ENCODE measurements at regions not wholly inside any gene's neighbourhood (a gene's known extent, or its start where the extent isn't known, plus 50 kb on each side); places are given as distances from the start of the nearest gene placed in this dataset.
"Not testable (repeated sequence)": the region's sequence is repeated elsewhere in the genome, so short reads cannot be mapped to it uniquely, and the experiment has no call there.

- not testable (repeated sequence) for H3K4me1 ChIP-seq (ENCODE audit: insufficient read depth, low read length, poor library complexity, severe bottlenecking); H3K36me3 ChIP-seq (ENCODE audit: insufficient read depth, low read length); H3K4me3 ChIP-seq (ENCODE audit: low read length, poor library complexity, severe bottlenecking); H3K4me2 ChIP-seq (ENCODE audit: low read depth, low read length, poor library complexity, severe bottlenecking); H3K9ac ChIP-seq (ENCODE audit: low read depth, low read length, poor library complexity, severe bottlenecking); H4K20me1 ChIP-seq (ENCODE audit: insufficient read depth, low read length, poor library complexity, severe bottlenecking); H3K9me2 ChIP-seq (replicated peaks; ENCODE audit: low read depth, low read length); H3K9me3 ChIP-seq (ENCODE audit: insufficient read depth, low read depth, low read length); H2AFZ ChIP-seq (ENCODE audit: low read length); H3K27me3 ChIP-seq (ENCODE audit: insufficient read depth, low read length, poor library complexity, severe bottlenecking); H3F3A ChIP-seq (ENCODE audit: low read depth); H3K79me2 ChIP-seq (ENCODE audit: insufficient read depth, low read length)
These were observed 674.4 kb downstream of the UQCRFS1 start for GRCh38 chr19:28538579-28538978.

GRCh38 chr19:28537896-28538295 is 675.1 kb downstream of the UQCRFS1 start:
- no peaks in the 10 kb centered on the region for H3K4me1 ChIP-seq (ENCODE audit: insufficient read depth, low read length, poor library complexity, severe bottlenecking)
- H3K79me2 ChIP-seq (ENCODE audit: insufficient read depth, low read length): no peaks in the 10 kb centered on the region
- H4K20me1 ChIP-seq (ENCODE audit: insufficient read depth, low read length, poor library complexity, severe bottlenecking): no peaks in the 10 kb centered on the region
- no peak overlapping the region for H3K4me3 ChIP-seq (ENCODE audit: low read length, poor library complexity, severe bottlenecking)
- no peak overlapping the region for H2AFZ ChIP-seq (ENCODE audit: low read length)
- no peaks in the 10 kb centered on the region for H3K9me2 ChIP-seq (replicated peaks; ENCODE audit: low read depth, low read length)
- no peaks in the 10 kb centered on the region for H3K27me3 ChIP-seq (ENCODE audit: insufficient read depth, low read length, poor library complexity, severe bottlenecking)
- H3K4me2 ChIP-seq (ENCODE audit: low read depth, low read length, poor library complexity, severe bottlenecking): no peak overlapping the region
- no peaks in the 10 kb centered on the region for H3K9me3 ChIP-seq (ENCODE audit: insufficient read depth, low read depth, low read length)
- no peaks in the 10 kb centered on the region for H3F3A ChIP-seq (ENCODE audit: low read depth)
- H3K9ac ChIP-seq (ENCODE audit: low read depth, low read length, poor library complexity, severe bottlenecking): no peak overlapping the region
- no peaks in the 10 kb centered on the region for H3K36me3 ChIP-seq (ENCODE audit: insufficient read depth, low read length)
- TF ChIP-seq EZH2phosphoT487 (IDR thresholded peaks at IDR 0.05; ENCODE audit: borderline replicate concordance): no peak
- TF ChIP-seq CTCF (conservative IDR thresholded peaks at IDR 0.05; ENCODE audit: low read length): no peak

DNA sequence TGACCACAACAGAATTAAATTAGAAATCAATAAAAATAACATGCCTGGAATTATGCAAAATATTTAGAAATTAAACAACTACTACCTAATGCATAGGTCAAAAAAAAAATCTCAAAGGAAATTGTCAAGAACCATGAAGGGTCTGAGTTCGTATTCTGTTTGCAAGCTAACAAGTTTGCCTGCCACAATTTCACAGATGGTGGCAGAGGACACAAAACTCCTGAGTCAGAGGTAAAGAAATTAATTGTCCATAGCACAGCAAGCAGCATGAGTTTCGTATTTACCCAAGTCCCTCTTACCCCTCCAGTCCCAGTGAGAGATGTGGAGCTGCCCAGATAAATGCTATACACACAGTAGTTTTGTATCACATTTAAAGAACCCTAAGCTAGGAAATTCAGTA is 675.9 kb downstream of the UQCRFS1 start:
- H3K9me2 ChIP-seq (replicated peaks; ENCODE audit: low read depth, low read length): no peaks in the 10 kb centered on the region
- no peak overlapping the region for H3K4me3 ChIP-seq (ENCODE audit: low read length, poor library complexity, severe bottlenecking)
- no peak overlapping the region for H3K9ac ChIP-seq (ENCODE audit: low read depth, low read length, poor library complexity, severe bottlenecking)
- H3K9me3 ChIP-seq (ENCODE audit: insufficient read depth, low read depth, low read length): no peaks in the 10 kb centered on the region
- TF ChIP-seq CTCF (conservative IDR thresholded peaks at IDR 0.05; ENCODE audit: low read length): no peak
- no peak for TF ChIP-seq EZH2phosphoT487 (IDR thresholded peaks at IDR 0.05; ENCODE audit: borderline replicate concordance)
- no peaks in the 10 kb centered on the region for H3F3A ChIP-seq (ENCODE audit: low read depth)
- no peaks in the 10 kb centered on the region for H3K36me3 ChIP-seq (ENCODE audit: insufficient read depth, low read length)
- H3K79me2 ChIP-seq (ENCODE audit: insufficient read depth, low read length): no peaks in the 10 kb centered on the region
- H3K27me3 ChIP-seq (ENCODE audit: insufficient read depth, low read length, poor library complexity, severe bottlenecking): no peaks in the 10 kb centered on the region
- no peaks in the 10 kb centered on the region for H4K20me1 ChIP-seq (ENCODE audit: insufficient read depth, low read length, poor library complexity, severe bottlenecking)
- H2AFZ ChIP-seq (ENCODE audit: low read length): no peak overlapping the region
- no peaks in the 10 kb centered on the region for H3K4me1 ChIP-seq (ENCODE audit: insufficient read depth, low read length, poor library complexity, severe bottlenecking)
- H3K4me2 ChIP-seq (ENCODE audit: low read depth, low read length, poor library complexity, severe bottlenecking): no peak overlapping the region

GRCh38 chr19:28535352-28535775 is 677.6 kb downstream of the UQCRFS1 start:
- H3K4me3 ChIP-seq (ENCODE audit: low read length, poor library complexity, severe bottlenecking): no peak overlapping the region
- no peaks in the 10 kb centered on the region for H3K9me2 ChIP-seq (replicated peaks; ENCODE audit: low read depth, low read length)
- TF ChIP-seq CTCF (conservative IDR thresholded peaks at IDR 0.05; ENCODE audit: low read length) (no peak), EZH2phosphoT487 (IDR thresholded peaks at IDR 0.05; ENCODE audit: borderline replicate concordance) (no peak)
- H3K4me1 ChIP-seq (ENCODE audit: insufficient read depth, low read length, poor library complexity, severe bottlenecking): no peaks in the 10 kb centered on the region
- no peaks in the 10 kb centered on the region for H3K36me3 ChIP-seq (ENCODE audit: insufficient read depth, low read length)
- H3K9me3 ChIP-seq (ENCODE audit: insufficient read depth, low read depth, low read length): 0 out of 2 replicates have a peak, but pooled peaks cover 2% of the 10 kb centered on the region
- H3K79me2 ChIP-seq (ENCODE audit: insufficient read depth, low read length): no peaks in the 10 kb centered on the region
- H2AFZ ChIP-seq (ENCODE audit: low read length): no peak overlapping the region
- H3K4me2 ChIP-seq (ENCODE audit: low read depth, low read length, poor library complexity, severe bottlenecking): no peak overlapping the region
- H4K20me1 ChIP-seq (ENCODE audit: insufficient read depth, low read length, poor library complexity, severe bottlenecking): no peaks in the 10 kb centered on the region
- no peak overlapping the region for H3K9ac ChIP-seq (ENCODE audit: low read depth, low read length, poor library complexity, severe bottlenecking)
- no peaks in the 10 kb centered on the region for H3F3A ChIP-seq (ENCODE audit: low read depth)
- no peaks in the 10 kb centered on the region for H3K27me3 ChIP-seq (ENCODE audit: insufficient read depth, low read length, poor library complexity, severe bottlenecking)

Measured in Loucy (cell line).